Psoas muscle (tissue), 7 donors: ENCODE measurements at regions not wholly inside any gene's neighbourhood (a gene's known extent, or its start where the extent isn't known, plus 50 kb on each side); places are given as distances from the start of the nearest gene placed in this dataset.
A peak's percentile ranks its signal among the peaks of the same experiment; 100 is the strongest.

Source experiments
- ATAC-seq, 4 donors: fragments of 200-7000 bp; cut with Tn5 transposase; one replicate each; pipeline ENCODE4 v1.9.1; 2020; ENCODE audit warnings: moderate library complexity in 3 of 4, mild to moderate bottlenecking in 2 of 4
- DNase-seq, 2 donors: peaks; one replicate each; pipeline ENCODE4 v3.0.0-alpha.2; 2020
- H3K27ac ChIP-seq: fragments of 200-600 bp; one replicate; pipeline ENCODE4 v1.8.0; 2022
- H3K27me3 ChIP-seq, 3 donors: fragments of 200-600 bp in 1 of 3; one replicate each; pipeline versions ENCODE4 v1.6.1 to v1.8.0; 2013 to 2022; ENCODE audit warnings: low read length in 2 of 3, mild to moderate bottlenecking in 2 of 3, moderate library complexity in 1 of 3; ENCODE audit not compliant: insufficient read depth in 3 of 3
- H3K36me3 ChIP-seq, 2 donors: fragments of 200-600 bp in 1 of 2; one replicate each; pipeline versions ENCODE4 v1.6.1 to v1.8.0; 2013 to 2022; ENCODE audit warnings: low read depth in 1 of 2, mild to moderate bottlenecking in 1 of 2, moderate library complexity in 1 of 2; ENCODE audit not compliant: insufficient read depth in 1 of 2
- H3K4me1 ChIP-seq: fragments of 200-600 bp; one replicate; pipeline ENCODE4 v1.8.0; 2022
- H3K4me3 ChIP-seq: fragments of 200-600 bp; one replicate; pipeline ENCODE4 v1.8.0; 2022; ENCODE audit warnings: mild to moderate bottlenecking
- H3K9me3 ChIP-seq: fragments of 200-600 bp; one replicate; pipeline ENCODE4 v1.8.0; 2022
- WGBS, 3 donors: extraction: QIAGEN DNeasy Blood & Tissue Kit; methylation state at CpG; one replicate each; pipeline versions ENCODE4 v1.1.6 to v1.1.7; 2013; 5-methylcytosine and 5-hydroxymethylcytosine counted together
- intact Hi-C, 2 donors: fragments of 100-400 bp; cut with DNase I; formaldehyde crosslinking; loops; one replicate each; pipeline versions ENCODE4 v1.11.0 to v1.14.2; 2022
- TF ChIP-seq, protein P1 (sequence below): fragments of 200-600 bp; IDR thresholded peaks from one replicate; pipeline ENCODE4 v1.8.0; 2022; ENCODE audit warnings: antibody characterized with exemption
- donor health status: healthy with polysubstance abuse.
- donor health status: DM: no; HTN: no; CAD: no; lungs with moderate emphysema.
- donor health status: Bipolar disorder and iron deficiency.
- donor health status: healthy.
- donor health status: DM: yes; HTN: yes; CAD: no.
- donor health status: DM: no; HTN: no; CAD: no.
- donor health status: DM: yes; HTN: yes; CAD: no.

DNA sequence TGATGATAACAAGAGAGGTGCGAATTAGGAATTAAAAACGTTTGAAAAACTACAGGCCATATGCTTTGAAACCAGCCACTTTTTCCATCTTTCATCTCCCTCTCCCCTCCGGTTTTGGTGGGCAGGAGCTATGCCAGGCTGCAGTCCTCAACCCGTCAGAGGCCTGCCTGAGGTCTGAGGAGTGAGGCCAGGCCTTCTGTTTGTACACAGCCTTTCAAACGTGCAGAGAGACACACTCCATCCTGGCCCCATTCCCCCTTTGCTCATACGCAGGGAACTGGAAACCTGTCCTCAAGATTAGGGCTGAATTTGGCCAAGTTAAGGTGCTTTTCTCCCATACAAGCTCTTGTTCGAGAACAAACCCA, 74.5 kb downstream of the ZIC5 start:
- H3K9me3 ChIP-seq = no peaks in the 10 kb centered on the region
- WGBS, 3 donors = 80 to 86% (median 85%) methylated on average over 7 of the region's 7 CpGs
- intact Hi-C loops = no loop called here
- H3K27me3 ChIP-seq = peaks cover 7 to 84% (median 28%) of the 10 kb centered on the region in 3 donors
- no peak overlapping the region for H3K4me3 ChIP-seq
- DNase-seq = no peak
- TF ChIP-seq, protein P1, sequence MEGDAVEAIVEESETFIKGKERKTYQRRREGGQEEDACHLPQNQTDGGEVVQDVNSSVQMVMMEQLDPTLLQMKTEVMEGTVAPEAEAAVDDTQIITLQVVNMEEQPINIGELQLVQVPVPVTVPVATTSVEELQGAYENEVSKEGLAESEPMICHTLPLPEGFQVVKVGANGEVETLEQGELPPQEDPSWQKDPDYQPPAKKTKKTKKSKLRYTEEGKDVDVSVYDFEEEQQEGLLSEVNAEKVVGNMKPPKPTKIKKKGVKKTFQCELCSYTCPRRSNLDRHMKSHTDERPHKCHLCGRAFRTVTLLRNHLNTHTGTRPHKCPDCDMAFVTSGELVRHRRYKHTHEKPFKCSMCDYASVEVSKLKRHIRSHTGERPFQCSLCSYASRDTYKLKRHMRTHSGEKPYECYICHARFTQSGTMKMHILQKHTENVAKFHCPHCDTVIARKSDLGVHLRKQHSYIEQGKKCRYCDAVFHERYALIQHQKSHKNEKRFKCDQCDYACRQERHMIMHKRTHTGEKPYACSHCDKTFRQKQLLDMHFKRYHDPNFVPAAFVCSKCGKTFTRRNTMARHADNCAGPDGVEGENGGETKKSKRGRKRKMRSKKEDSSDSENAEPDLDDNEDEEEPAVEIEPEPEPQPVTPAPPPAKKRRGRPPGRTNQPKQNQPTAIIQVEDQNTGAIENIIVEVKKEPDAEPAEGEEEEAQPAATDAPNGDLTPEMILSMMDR = no peak
- H3K36me3 ChIP-seq = no peaks in the 10 kb centered on the region
- H3K27ac ChIP-seq = no peak overlapping the region
- no peak for ATAC-seq
- H3K4me1 ChIP-seq = peaks cover 5% of the 10 kb centered on the region

DNA sequence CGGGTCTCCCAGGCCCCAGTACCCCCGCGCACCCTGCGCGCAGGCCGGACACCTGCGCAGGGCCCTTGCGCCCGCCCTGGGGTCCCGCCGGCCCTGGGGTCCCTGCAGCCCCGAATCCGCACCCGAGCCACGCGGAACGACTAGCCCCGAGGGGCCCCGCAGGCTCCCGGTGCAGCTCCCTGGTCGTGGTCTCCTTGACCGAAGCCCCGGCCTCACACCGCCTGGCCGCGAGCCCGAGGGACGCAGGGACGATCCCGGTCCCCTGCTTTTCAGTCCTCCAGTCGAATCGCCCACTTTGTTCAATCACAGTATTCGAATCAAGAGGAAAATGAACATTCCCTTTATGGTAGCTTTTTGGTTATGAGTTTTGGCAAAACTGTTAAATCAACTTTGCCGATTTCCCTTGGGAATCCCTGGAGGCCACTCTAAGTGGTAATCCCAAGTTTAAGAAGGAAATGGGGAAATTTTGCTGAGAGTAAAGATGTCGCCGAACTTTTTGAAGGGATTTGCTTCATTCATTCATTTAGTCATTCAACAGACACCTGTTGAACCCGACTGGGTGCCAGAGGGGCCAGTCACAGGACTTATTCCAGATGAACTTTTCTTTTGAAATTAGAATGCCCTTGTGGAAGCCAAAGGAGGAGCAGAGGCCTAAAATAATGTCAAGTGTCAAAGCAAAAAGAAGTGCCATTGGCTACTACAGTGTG, 75.0 kb downstream of the ZIC5 start:
- H3K27me3 ChIP-seq = peaks cover 7 to 84% (median 28%) of the 10 kb centered on the region in 3 donors
- H3K27ac ChIP-seq = no peak overlapping the region

DNA sequence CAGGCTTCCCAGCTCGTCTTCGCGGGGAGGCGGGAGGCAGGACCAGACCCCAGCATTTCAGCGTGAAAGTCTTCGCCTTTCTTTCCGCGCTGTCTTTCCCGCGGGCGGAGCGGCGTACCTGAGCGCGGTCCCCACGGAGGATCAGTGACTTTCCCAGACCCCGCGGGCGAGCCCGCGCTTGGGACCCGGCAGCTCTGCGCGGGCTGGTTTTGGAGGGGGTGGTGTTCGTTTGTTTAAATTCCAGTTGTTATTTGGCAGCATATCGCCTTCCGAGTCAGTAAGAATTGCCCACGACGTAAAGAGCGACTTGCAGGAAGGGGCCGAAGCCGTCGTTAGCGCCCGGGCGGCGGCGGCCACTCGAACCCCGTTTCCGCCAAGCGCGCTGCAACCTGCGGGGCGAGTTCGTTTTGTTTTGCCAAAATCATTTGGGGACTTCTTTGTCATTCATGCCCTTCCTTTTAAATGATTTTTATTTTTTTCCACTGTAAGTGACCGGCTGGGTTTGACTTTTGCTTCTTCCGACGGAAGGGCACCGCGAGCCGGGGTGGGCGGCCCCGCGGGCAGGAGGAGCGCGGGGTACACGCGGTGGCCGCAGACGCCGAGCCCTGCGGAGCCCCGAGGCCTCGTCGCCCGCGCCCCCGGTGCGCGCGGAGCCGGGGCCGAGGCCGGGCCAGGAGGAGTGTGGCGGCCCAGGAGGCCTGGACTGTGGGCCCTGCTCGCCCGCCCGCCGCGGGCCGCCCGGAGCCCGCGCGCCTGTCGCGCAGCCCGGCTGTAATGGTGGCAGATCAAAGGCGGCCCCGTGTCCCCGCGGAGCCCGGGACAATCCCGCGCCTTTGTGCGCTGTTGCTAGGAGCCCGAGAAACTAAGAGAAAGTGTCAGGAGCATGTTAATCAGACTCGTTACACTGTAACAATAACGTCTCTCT, 75.9 kb downstream of the ZIC5 start:
- TF ChIP-seq, protein P1 = no peak
- Histone ChIP-seq H3K36me3 (no peaks in the 10 kb centered on the region), H3K27ac (no peak overlapping the region), H3K4me1 (peaks cover 5% of the 10 kb centered on the region), H3K9me3 (no peaks in the 10 kb centered on the region), H3K27me3 (peaks cover 7 to 77% (median 28%) of the 10 kb centered on the region in 3 donors), H3K4me3 (peak overlapping the region; percentile 54)
- ATAC-seq (no peak), DNase-seq (no peak)
- intact Hi-C loops = no loop called here
- 2 to 4% (median 4%) methylated on average over 88 to 100 of the region's 100 CpGs for WGBS, 3 donors

More for the DNA sequence above, 75.0 kb downstream of the ZIC5 start:
- Histone ChIP-seq H3K4me3 (no peak overlapping the region), H3K9me3 (no peaks in the 10 kb centered on the region), H3K4me1 (peaks cover 5% of the 10 kb centered on the region), H3K36me3 (no peaks in the 10 kb centered on the region)
- TF ChIP-seq, protein P1 = no peak
- DNase-seq (no peak), ATAC-seq (no peak)
- 48 to 55% (median 55%) methylated on average over 36 to 37 of the region's 37 CpGs for WGBS, 3 donors
- intact Hi-C loops = no loop called here

DNA sequence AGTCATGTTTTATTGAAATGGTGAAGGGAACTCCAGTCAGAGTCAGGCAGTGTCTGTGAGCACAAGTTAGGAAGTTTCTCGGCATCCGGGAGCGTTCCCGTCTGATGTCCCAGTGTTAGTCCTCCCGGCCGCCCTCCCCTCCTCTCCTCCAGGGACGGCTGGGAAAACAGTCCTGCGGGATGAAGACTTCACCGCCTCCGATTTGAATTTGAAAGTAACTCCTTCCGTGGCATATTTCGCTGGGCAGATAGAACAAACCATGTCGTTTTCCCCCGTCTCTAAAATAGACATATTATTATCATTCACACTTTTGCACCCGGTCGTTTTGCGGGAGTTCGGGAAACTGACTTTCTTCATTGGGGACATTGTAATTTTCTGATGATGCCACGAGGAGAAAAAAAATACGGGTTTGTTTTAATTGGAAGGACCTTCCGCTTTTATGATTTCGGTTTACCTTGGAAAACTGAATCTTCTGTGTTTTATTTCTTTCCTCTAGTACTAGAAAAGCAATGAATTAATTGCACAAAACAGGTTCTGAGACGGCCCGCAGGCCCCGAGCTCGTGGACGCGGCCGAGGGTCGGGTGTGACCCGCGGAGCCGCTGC, 76.6 kb downstream of the ZIC5 start:
- Histone ChIP-seq H3K27ac (no peak overlapping the region), H3K27me3 (peaks cover 7 to 70% (median 28%) of the 10 kb centered on the region in 3 donors), H3K9me3 (no peaks in the 10 kb centered on the region), H3K4me3 (peak overlapping the region; percentile 54), H3K36me3 (no peaks in the 10 kb centered on the region), H3K4me1 (peaks cover 5% of the 10 kb centered on the region)
- TF ChIP-seq, protein P1 = no peak
- no peak for DNase-seq
- 5 to 8% (median 6%) methylated on average over 33 of the region's 33 CpGs for WGBS, 3 donors
- no peak for ATAC-seq
- intact Hi-C loops = no loop called here
